ENCODE measurements at regions not wholly inside any gene's neighbourhood (a gene's known extent, or its start where the extent isn't known, plus 50 kb on each side); places are given as distances from the start of the nearest gene placed in this dataset.
A peak's percentile ranks its signal among the peaks of the same experiment; 100 is the strongest.

DNA sequence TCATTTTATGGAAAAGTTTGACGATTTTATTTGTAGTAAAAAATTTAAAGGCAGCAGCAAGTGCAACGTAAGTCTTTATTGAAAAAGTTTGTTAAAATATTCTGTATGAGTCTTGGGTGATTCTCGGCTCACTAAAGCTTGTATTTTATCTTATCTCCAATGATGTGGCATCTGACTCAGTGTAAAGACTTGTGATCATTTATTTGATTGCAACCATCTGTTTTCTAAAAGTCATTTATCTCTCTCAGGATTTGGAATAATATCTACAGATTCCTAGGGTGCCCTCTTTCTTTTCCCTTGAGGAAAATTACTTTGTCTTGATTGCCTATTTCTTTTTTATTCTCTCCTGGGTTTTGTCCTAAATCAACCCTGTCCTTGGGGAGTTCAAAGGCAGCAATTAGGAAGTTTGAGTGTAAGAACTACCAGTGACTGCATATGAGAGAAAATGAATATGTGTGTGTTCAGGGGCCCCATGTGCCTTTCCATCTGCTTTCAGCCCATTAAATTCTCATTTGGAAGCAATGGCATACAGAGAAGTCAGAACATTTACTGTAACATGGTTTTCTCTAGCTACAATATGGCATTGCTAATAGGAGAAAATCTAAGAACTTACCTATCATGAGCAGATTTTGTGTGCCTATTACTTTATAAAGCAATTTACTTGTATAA is 575.0 kb upstream of the CHRM3 start:
- TF ChIP-seq, protein P1, sequence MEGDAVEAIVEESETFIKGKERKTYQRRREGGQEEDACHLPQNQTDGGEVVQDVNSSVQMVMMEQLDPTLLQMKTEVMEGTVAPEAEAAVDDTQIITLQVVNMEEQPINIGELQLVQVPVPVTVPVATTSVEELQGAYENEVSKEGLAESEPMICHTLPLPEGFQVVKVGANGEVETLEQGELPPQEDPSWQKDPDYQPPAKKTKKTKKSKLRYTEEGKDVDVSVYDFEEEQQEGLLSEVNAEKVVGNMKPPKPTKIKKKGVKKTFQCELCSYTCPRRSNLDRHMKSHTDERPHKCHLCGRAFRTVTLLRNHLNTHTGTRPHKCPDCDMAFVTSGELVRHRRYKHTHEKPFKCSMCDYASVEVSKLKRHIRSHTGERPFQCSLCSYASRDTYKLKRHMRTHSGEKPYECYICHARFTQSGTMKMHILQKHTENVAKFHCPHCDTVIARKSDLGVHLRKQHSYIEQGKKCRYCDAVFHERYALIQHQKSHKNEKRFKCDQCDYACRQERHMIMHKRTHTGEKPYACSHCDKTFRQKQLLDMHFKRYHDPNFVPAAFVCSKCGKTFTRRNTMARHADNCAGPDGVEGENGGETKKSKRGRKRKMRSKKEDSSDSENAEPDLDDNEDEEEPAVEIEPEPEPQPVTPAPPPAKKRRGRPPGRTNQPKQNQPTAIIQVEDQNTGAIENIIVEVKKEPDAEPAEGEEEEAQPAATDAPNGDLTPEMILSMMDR (IDR thresholded peaks at IDR 0.05): no peak
- Histone ChIP-seq H3K9me3 (no peaks in the 10 kb centered on the region), H3K4me1 (no peaks in the 10 kb centered on the region), H3K36me3 (no peaks in the 10 kb centered on the region), H3K27me3 (no peaks in the 10 kb centered on the region), H3K4me3 (no peak overlapping the region), H3K27ac (no peak overlapping the region)
- intact Hi-C loops (cut with DNase I): no loop called here
- ATAC-seq: no peak
- DNase-seq: no peak

DNA sequence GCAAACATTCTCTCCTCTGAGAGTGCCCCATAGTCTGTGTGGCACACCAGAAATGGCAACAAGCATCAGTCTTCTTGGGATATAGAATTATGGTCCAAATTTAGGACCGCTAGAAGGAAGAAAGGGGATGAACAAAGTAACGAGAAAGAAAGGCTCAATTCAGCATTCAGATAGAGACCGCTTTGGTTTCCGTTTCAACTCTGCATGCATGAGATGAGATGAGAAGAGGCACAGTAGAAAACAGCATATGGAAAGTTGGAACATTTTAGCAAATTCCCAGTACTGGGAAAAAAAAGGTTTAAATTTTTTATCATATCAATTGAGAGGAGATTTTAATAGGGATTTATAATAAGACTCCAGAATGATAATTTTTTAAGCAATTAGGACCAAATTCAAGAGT is 595.5 kb upstream of the CHRM3 start:
- TF ChIP-seq, protein P1 (IDR thresholded peaks at IDR 0.05): no peak
- no peaks in the 10 kb centered on the region for H3K27me3 ChIP-seq
- H3K4me3 ChIP-seq: no peak overlapping the region
- H3K4me1 ChIP-seq: no peaks in the 10 kb centered on the region
- intact Hi-C loops (cut with DNase I): no loop called here
- peaks cover 0 to 3% of the 10 kb centered on the region in 2 donors for H3K9me3 ChIP-seq
- DNase-seq (no peak), ATAC-seq (no peak)
- no peaks in the 10 kb centered on the region for H3K36me3 ChIP-seq
- H3K27ac ChIP-seq: no peak overlapping the region

DNA sequence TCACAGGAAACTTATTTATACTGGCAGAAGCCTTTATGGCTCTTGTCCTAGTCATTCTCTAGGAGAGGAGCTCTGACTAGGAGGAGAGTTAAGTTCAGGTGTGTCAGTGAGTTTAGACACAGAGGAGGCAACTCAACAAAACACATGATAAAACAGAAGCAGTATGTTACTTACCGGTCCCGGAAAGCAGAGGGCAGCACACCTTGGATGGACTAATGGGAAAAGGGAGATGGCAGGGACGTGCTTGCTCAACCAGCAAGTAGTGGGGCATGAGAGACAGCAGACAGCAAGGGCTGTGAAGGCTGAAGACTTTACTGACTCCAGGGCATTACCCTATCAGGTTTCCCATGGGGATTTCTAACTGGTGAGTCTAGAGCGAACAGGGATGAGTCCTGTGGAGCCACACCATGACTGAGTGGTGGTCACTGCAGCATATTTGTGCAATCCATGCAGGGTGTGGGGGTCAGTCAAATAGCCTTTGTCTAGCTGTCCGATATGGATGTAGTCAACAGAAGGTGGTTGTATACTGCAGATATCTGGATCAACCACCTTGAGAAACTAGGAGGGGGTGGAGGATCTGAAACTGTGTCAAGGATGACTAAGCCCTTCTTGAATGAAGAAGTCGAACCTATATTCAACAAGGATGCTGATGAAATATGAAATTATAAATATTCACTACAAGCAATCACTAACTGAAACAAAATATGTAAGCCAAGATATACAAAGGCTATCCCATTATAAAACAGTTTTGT is 596.3 kb upstream of the CHRM3 start:
- ATAC-seq (no peak), DNase-seq (no peak)
- Histone ChIP-seq H3K4me1 (no peaks in the 10 kb centered on the region), H3K36me3 (no peaks in the 10 kb centered on the region), H3K27me3 (no peaks in the 10 kb centered on the region), H3K27ac (no peak overlapping the region), H3K9me3 (peaks cover 0 to 3% of the 10 kb centered on the region in 2 donors), H3K4me3 (no peak overlapping the region)
- TF ChIP-seq, protein P1 (IDR thresholded peaks at IDR 0.05): no peak
- intact Hi-C loops (cut with DNase I): no loop called here

DNA sequence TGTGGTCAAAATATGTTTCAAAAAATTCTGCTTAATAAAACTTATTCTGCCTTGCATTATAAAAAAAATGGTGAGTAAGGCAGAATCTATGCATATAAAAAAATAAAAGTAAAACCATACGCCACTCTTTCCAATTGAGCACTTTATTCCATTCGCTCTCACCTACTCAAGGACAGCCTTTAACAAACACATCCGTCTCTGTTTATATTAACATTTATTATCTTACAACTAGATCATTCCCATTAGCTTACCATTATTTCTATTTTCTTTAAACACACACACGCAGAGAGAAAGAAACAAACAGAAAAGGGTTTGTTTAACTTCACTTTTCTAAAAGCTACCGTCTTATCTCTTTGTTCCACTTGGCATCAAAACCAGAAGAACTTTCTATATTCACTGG is 598.9 kb upstream of the CHRM3 start:
- TF ChIP-seq, protein P1 (IDR thresholded peaks at IDR 0.05): no peak
- Histone ChIP-seq H3K9me3 (no peaks in the 10 kb centered on the region), H3K4me1 (no peaks in the 10 kb centered on the region), H3K27ac (no peak overlapping the region), H3K36me3 (no peaks in the 10 kb centered on the region), H3K27me3 (no peaks in the 10 kb centered on the region), H3K4me3 (no peak overlapping the region)
- intact Hi-C loops (cut with DNase I): no loop called here
- ATAC-seq: no peak
- DNase-seq: peak in 2 of 4 donors; percentile 4 to 17

DNA sequence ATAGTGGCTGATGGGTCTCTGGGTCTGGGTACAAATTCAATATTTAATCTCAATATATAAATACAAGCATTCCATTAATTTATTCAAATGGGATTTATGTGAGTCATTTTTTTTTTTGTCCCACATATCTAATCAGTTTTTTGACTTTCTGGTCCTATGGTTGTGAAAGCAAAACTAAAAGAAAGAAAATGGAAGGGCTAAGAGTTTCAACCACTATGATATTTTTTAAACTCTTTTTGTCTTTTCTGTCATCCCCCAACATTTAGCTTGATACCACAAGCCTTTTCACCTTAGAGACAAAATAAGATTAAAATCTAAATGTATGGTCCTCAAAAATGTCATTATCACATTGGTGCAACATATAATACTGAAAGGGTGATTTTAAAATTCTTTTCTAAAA is 602.7 kb upstream of the CHRM3 start:
- Histone ChIP-seq H3K36me3 (no peaks in the 10 kb centered on the region), H3K27me3 (no peaks in the 10 kb centered on the region), H3K4me1 (no peaks in the 10 kb centered on the region), H3K27ac (no peak overlapping the region), H3K9me3 (no peaks in the 10 kb centered on the region), H3K4me3 (no peak overlapping the region)
- TF ChIP-seq, protein P1 (IDR thresholded peaks at IDR 0.05): no peak
- DNase-seq (no peak), ATAC-seq (no peak)
- intact Hi-C loops (cut with DNase I): no loop called here
